Testis (tissue), 2 donors: ENCODE measurements at regions not wholly inside any gene's neighbourhood (a gene's known extent, or its start where the extent isn't known, plus 50 kb on each side); places are given as distances from the start of the nearest gene placed in this dataset.

Experiments used
- POLR2A ChIP-seq: fragments of 450-650 bp; IDR thresholded peaks from one replicate; pipeline ENCODE4 v1.6.1; 2017; ENCODE audit warnings: antibody characterized with exemption, mild to moderate bottlenecking, moderate library complexity
- TF ChIP-seq, protein P1 (sequence below), 3 experiments: fragments of 450-650 bp in 2 of 3; fragments of 200-600 bp in 1 of 3; sonication (generic) in 1 of 3; IDR thresholded peaks; one replicate each; pipeline ENCODE4 v1.5.1; 2016 to 2019; ENCODE audit warnings: antibody characterized with exemption in 3 of 3, mild to moderate bottlenecking in 2 of 3, moderate library complexity in 1 of 3

DNA sequence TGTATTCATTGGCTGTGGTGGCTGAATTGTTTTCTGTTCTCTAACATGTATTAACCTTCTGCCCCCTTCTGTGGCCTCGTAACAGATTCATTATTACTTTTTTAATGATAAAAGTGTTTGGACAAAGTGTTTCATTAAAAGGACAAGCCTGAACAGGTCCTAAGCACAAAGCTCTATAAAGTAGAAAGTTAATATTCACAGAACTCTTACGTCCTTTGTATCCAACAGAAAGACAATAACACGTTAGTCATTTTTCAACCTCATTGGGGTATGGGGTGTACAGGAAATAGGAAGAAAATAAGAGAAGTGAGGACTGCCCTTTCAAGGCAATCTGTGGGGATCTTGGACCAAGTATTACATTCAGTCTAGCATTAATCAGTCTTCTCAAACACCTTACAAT, 105.5 kb upstream of the RGPD4 start:
- TF ChIP-seq, protein P1, sequence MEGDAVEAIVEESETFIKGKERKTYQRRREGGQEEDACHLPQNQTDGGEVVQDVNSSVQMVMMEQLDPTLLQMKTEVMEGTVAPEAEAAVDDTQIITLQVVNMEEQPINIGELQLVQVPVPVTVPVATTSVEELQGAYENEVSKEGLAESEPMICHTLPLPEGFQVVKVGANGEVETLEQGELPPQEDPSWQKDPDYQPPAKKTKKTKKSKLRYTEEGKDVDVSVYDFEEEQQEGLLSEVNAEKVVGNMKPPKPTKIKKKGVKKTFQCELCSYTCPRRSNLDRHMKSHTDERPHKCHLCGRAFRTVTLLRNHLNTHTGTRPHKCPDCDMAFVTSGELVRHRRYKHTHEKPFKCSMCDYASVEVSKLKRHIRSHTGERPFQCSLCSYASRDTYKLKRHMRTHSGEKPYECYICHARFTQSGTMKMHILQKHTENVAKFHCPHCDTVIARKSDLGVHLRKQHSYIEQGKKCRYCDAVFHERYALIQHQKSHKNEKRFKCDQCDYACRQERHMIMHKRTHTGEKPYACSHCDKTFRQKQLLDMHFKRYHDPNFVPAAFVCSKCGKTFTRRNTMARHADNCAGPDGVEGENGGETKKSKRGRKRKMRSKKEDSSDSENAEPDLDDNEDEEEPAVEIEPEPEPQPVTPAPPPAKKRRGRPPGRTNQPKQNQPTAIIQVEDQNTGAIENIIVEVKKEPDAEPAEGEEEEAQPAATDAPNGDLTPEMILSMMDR (IDR thresholded peaks at IDR 0.05) = no peak
- TF ChIP-seq POLR2A = no peak
